CD14-positive monocyte (primary cell): ENCODE measurements at regions not wholly inside any gene's neighbourhood (a gene's known extent, or its start where the extent isn't known, plus 50 kb on each side); places are given as distances from the start of the nearest gene placed in this dataset.

Experiments
- DNase-seq, 3 donors: peaks; one replicate each; pipeline ENCODE4 v3.0.0-alpha.2; 2011 to 2022
- H2AFZ ChIP-seq: 2 replicates; pipeline ENCODE4 v1.6.0; 2012; ENCODE audit warnings: mild to moderate bottlenecking, low read depth, low read length, inconsistent platforms; ENCODE audit not compliant: insufficient read depth, poor library complexity, severe bottlenecking
- H3K27ac ChIP-seq, 2 donors: 1 replicate in 1 of 2; 2 replicates in 1 of 2; pipeline ENCODE4 v1.5.1; 2012 to 2013; ENCODE audit warnings: low read length in 2 of 2, control low read depth in 1 of 2, inconsistent platforms in 1 of 2, low read depth in 1 of 2, mild to moderate bottlenecking in 1 of 2
- H3K27me3 ChIP-seq, 2 donors: one replicate each; pipeline versions ENCODE4 v1.6.0 to v1.6.1; 2011 to 2013; ENCODE audit warnings: low read length in 2 of 2; ENCODE audit not compliant: control insufficient read depth in 2 of 2, insufficient read depth in 2 of 2
- H3K36me3 ChIP-seq, 2 donors: replicated peaks in 1 of 2; 1 replicate in 1 of 2; 2 replicates in 1 of 2; pipeline versions ENCODE4 v1.5.1 to v1.6.1; 2012 to 2013; ENCODE audit warnings: low read length in 2 of 2, control low read depth in 1 of 2, inconsistent platforms in 1 of 2, mild to moderate bottlenecking in 1 of 2; ENCODE audit not compliant: insufficient read depth in 2 of 2, control insufficient read depth in 1 of 2
- H3K4me1 ChIP-seq, 2 donors: 1 replicate in 1 of 2; 2 replicates in 1 of 2; pipeline versions ENCODE4 v1.5.1 to v1.6.1; 2012 to 2013; ENCODE audit warnings: low read length in 2 of 2, control low read depth in 1 of 2, inconsistent platforms in 1 of 2, mild to moderate bottlenecking in 1 of 2, moderate library complexity in 1 of 2; ENCODE audit not compliant: insufficient read depth in 2 of 2, control insufficient read depth in 1 of 2
- H3K4me2 ChIP-seq: replicated peaks from 2 replicates; pipeline ENCODE3; 2012; ENCODE audit warnings: low read length, moderate library complexity, mild to moderate bottlenecking; ENCODE audit not compliant: poor library complexity, severe bottlenecking; ENCODE audit errors: extremely low read depth
- H3K4me3 ChIP-seq, 3 experiments: fragments of 200-600 bp in 1 of 3; sonication (generic) in 1 of 3; replicated peaks in 1 of 3; 1 replicate in 2 of 3; 2 replicates in 1 of 3; pipeline ENCODE4 v1.5.1; 2011 to 2013; ENCODE audit warnings: low read length in 3 of 3, mild to moderate bottlenecking in 3 of 3, control low read depth in 2 of 3, low read depth in 2 of 3, inconsistent platforms in 1 of 3, moderate library complexity in 1 of 3
- H3K79me2 ChIP-seq: 2 replicates; pipeline ENCODE4 v1.6.0; 2012; ENCODE audit warnings: mild to moderate bottlenecking, control low read depth, inconsistent platforms, low read length, moderate library complexity; ENCODE audit not compliant: insufficient read depth
- H3K9ac ChIP-seq: 2 replicates; pipeline ENCODE4 v1.6.0; 2017; ENCODE audit warnings: low read length, mild to moderate bottlenecking; ENCODE audit not compliant: insufficient read depth, poor library complexity, severe bottlenecking
- H3K9me3 ChIP-seq, 2 donors: replicated peaks in 1 of 2; 1 replicate in 1 of 2; 2 replicates in 1 of 2; pipeline versions ENCODE4 v1.5.1 to v1.6.1; 2012 to 2013; ENCODE audit warnings: low read length in 2 of 2, control low read depth in 1 of 2; ENCODE audit not compliant: control insufficient read depth in 1 of 2, insufficient read depth in 1 of 2
- H4K20me1 ChIP-seq: 2 replicates; pipeline ENCODE4 v1.6.0; 2012; ENCODE audit warnings: mild to moderate bottlenecking, low read length, control low read depth, moderate library complexity; ENCODE audit not compliant: insufficient read depth
- H3K27ac Mint-ChIP-seq, 7 donors: one replicate each; pipeline ENCODE4 v1.8.0; 2020; ENCODE audit warnings: mild to moderate bottlenecking in 7 of 7, mixed read lengths in 7 of 7, moderate library complexity in 6 of 7, inconsistent platforms in 2 of 7
- H3K27me3 Mint-ChIP-seq, 3 donors: one replicate each; pipeline ENCODE4 v1.8.0; 2021 to 2022; ENCODE audit warnings: low read depth in 3 of 3, mild to moderate bottlenecking in 3 of 3, mixed read lengths in 3 of 3, moderate library complexity in 3 of 3, inconsistent platforms in 1 of 3
- H3K36me3 Mint-ChIP-seq, 2 donors: one replicate each; pipeline ENCODE4 v1.8.0; 2020; ENCODE audit warnings: mixed read lengths in 2 of 2, inconsistent platforms in 1 of 2, mild to moderate bottlenecking in 1 of 2
- H3K4me1 Mint-ChIP-seq: one replicate; pipeline ENCODE4 v1.8.0; 2020; ENCODE audit warnings: mild to moderate bottlenecking, mixed read lengths
- H3K4me3 Mint-ChIP-seq, 2 donors: one replicate each; pipeline ENCODE4 v1.8.0; 2020; ENCODE audit warnings: mild to moderate bottlenecking in 2 of 2, mixed read lengths in 2 of 2, moderate library complexity in 1 of 2
- H3K9me3 Mint-ChIP-seq, 7 donors: one replicate each; pipeline ENCODE4 v1.8.0; 2020 to 2022; ENCODE audit warnings: mixed read lengths in 7 of 7, mild to moderate bottlenecking in 6 of 7, moderate library complexity in 6 of 7, inconsistent platforms in 2 of 7
- CTCF ChIP-seq: fragments of 200-600 bp; IDR thresholded peaks from one replicate; pipeline ENCODE4 v1.8.0; 2022; ENCODE audit warnings: antibody characterized with exemption, mild to moderate bottlenecking
- WGBS: methylation state at CpG from one replicate; pipeline ENCODE4 v1.1.5; 2013; ENCODE audit warnings: missing lambda C conversion rate; ENCODE audit not compliant: insufficient coverage; 5-methylcytosine and 5-hydroxymethylcytosine counted together
- intact Hi-C, 2 donors: fragments of 100-400 bp; cut with micrococcal nuclease; formaldehyde crosslinking; loops; one replicate each; pipeline versions ENCODE4 v1.15.0 to v1.15.1; 2023

- peak overlapping the region in 2 of 3 experiments; percentile 11 to 71 for H3K4me3 ChIP-seq
These were observed 224.2 kb downstream of the STIM2 start for GRCh38 chr4:27084685-27085361.

GRCh38 chr4:27085396-27085795 lies 224.8 kb downstream of the STIM2 start:
- no peaks in the 10 kb centered on the region for H3K79me2 ChIP-seq
- H2AFZ ChIP-seq, result no peak overlapping the region
- Mint-ChIP-seq H3K27ac (no peak overlapping the region), H3K27me3 (peaks cover 54 to 58% (median 55%) of the 10 kb centered on the region in 3 donors), H3K36me3 (peaks cover 0 to 4% of the 10 kb centered on the region in 2 donors), H3K9me3 (peaks cover 0 to 9% (median 2%) of the 10 kb centered on the region in 7 donors), H3K4me3 (peak overlapping the region in 1 of 2 donors; percentile 89), H3K4me1 (peaks cover 56% of the 10 kb centered on the region)
- no peak overlapping the region for H3K9ac ChIP-seq
- H3K4me1 ChIP-seq, result peaks cover 55 to 59% of the 10 kb centered on the region in 2 donors
- intact Hi-C loops, result no loop called here
- no peaks in the 10 kb centered on the region for H3K36me3 ChIP-seq
- TF ChIP-seq CTCF, result no peak
- H3K9me3 ChIP-seq, result no peaks in the 10 kb centered on the region
- H3K27ac ChIP-seq, result no peak overlapping the region
- peaks cover 27 to 50% of the 10 kb centered on the region in 2 donors for H3K27me3 ChIP-seq
- WGBS, result 29% methylated on average over 1 of the region's 7 CpGs
- DNase-seq, result no peak
- H3K4me2 ChIP-seq, result peak overlapping the region; percentile 79
- no peaks in the 10 kb centered on the region for H4K20me1 ChIP-seq
- peak overlapping the region in 1 of 3 experiments; percentile 71 for H3K4me3 ChIP-seq

More at GRCh38 chr4:27084685-27085361, 224.2 kb downstream of the STIM2 start:
- 1% methylated on average over 17 of the region's 33 CpGs for WGBS
- H3K27me3 ChIP-seq, result peaks cover 26 to 45% of the 10 kb centered on the region in 2 donors
- peaks cover 55 to 59% of the 10 kb centered on the region in 2 donors for H3K4me1 ChIP-seq
- Mint-ChIP-seq H3K27me3 (peaks cover 51 to 55% (median 55%) of the 10 kb centered on the region in 3 donors), H3K4me3 (peak overlapping the region; percentile 72 to 89), H3K27ac (peak overlapping the region in 1 of 7 donors; percentile 37), H3K4me1 (peaks cover 56% of the 10 kb centered on the region), H3K36me3 (peaks cover 0 to 4% of the 10 kb centered on the region in 2 donors), H3K9me3 (peaks cover 0 to 9% (median 2%) of the 10 kb centered on the region in 7 donors)
- H2AFZ ChIP-seq, result peak overlapping the region; percentile 59
- no peaks in the 10 kb centered on the region for H3K9me3 ChIP-seq
- no peaks in the 10 kb centered on the region for H3K36me3 ChIP-seq
- H4K20me1 ChIP-seq, result no peaks in the 10 kb centered on the region
- DNase-seq, result peak in 2 of 3 donors; percentile 20 to 30
- no peak overlapping the region for H3K27ac ChIP-seq
- H3K79me2 ChIP-seq, result no peaks in the 10 kb centered on the region
- TF ChIP-seq CTCF, result no peak
- peak overlapping the region; percentile 79 for H3K4me2 ChIP-seq
- intact Hi-C loops, result no loop called here
- H3K9ac ChIP-seq, result peak overlapping the region; percentile 2
